Thyroid gland (tissue), 4 donors: ENCODE measurements at regions not wholly inside any gene's neighbourhood (a gene's known extent, or its start where the extent isn't known, plus 50 kb on each side); places are given as distances from the start of the nearest gene placed in this dataset.

ENCODE experiments used
- CTCF ChIP-seq, 6 experiments: fragments of 200-600 bp in 3 of 6; fragments of 450-650 bp in 3 of 6; sonication (generic) in 3 of 6; IDR thresholded peaks; one replicate each; pipeline ENCODE4 v1.5.1; 2016 to 2019; ENCODE audit warnings: antibody characterized with exemption in 6 of 6, mild to moderate bottlenecking in 2 of 6, inconsistent platforms in 1 of 6, moderate library complexity in 1 of 6
- POLR2A ChIP-seq, 2 donors: fragments of 450-650 bp; IDR thresholded peaks; one replicate each; pipeline ENCODE4 v1.6.1; 2017; ENCODE audit warnings: antibody characterized with exemption in 2 of 2, mild to moderate bottlenecking in 2 of 2, moderate library complexity in 1 of 2

GRCh38 chr16:86863609-86864008 lies 285.3 kb downstream of the FOXL1 start:
- TF ChIP-seq CTCF (IDR thresholded peaks at IDR 0.05) (no peak), POLR2A (IDR thresholded peaks at IDR 0.05) (no peak)
